HCT116 (cell line): ENCODE measurements at regions not wholly inside any gene's neighbourhood (a gene's known extent, or its start where the extent isn't known, plus 50 kb on each side); places are given as distances from the start of the nearest gene placed in this dataset.

Experiments used
- ATAC-seq: fragments of 200-7000 bp; cut with Tn5 transposase; 2 replicates; pipeline ENCODE4 v1.9.1; 2020; ENCODE audit warnings: mild to moderate bottlenecking, moderate library complexity
- BruUV-seq: library from RNA; stranded (reverse); fragments of 400-500 nt; replicated peaks from 2 replicates; lab custom pipeline; 2021; lab: Mats Ljungman, UMichigan
- CTCF ChIA-PET: fragments of 300-600 bp; sonication (Branson Sonifier 250); formaldehyde crosslinking; loops from one replicate; lab custom pipeline; 2021; ENCODE audit warnings: antibody characterized with exemption; lab: Charles Lee
- POLR2A ChIA-PET: fragments of 300-600, 350-600 bp; sonication (Branson Sonifier 250); formaldehyde crosslinking; loops from one replicate; lab custom pipeline; 2021; ENCODE audit warnings: antibody characterized with exemption; lab: Charles Lee
- RAD21 ChIA-PET, 2 experiments: fragments of 300-600 bp; sonication (Branson Sonifier 250); formaldehyde crosslinking; loops; one replicate each; lab custom pipeline; 2023; ENCODE audit warnings: low total read pairs in 2 of 2; ENCODE audit not compliant: uncharacterized antibody in 2 of 2, unreplicated experiment in 2 of 2, low non-redundant PET in 1 of 2; lab: Charles Lee
- DNase-seq: peaks from one replicate; pipeline ENCODE4 v3.0.0-alpha.2; 2010; ENCODE audit warnings: low read depth, low spot score
- H2AFZ ChIP-seq: fragments of 200-600 bp; shearing (Covaris generic), sonication (generic); 2 replicates; pipeline ENCODE4 v1.6.1; 2017; ENCODE audit warnings: low read depth, mixed run types, mixed read lengths, antibody characterized with exemption, low read length; ENCODE audit not compliant: poor library complexity, severe bottlenecking
- H3K27ac ChIP-seq: 2 replicates; pipeline ENCODE4 v1.5.1; 2012; ENCODE audit warnings: low read depth, low read length
- H3K27me3 ChIP-seq: fragments of 200-600 bp; sonication (generic); 2 replicates; pipeline ENCODE4 v1.6.1; 2016; ENCODE audit warnings: mixed run types, low read length, mixed read lengths; ENCODE audit not compliant: insufficient read depth
- H3K36me3 ChIP-seq, 2 experiments: fragments of 200-500 bp in 1 of 2; fragments of 200-600 bp in 1 of 2; sonication (Bioruptor generic) in 1 of 2; sonication (generic) in 1 of 2; 2 replicates each; pipeline versions ENCODE4 v1.5.1 to v1.6.1; 2014 to 2016; ENCODE audit warnings: low read length in 2 of 2, inconsistent platforms in 1 of 2, mixed read lengths in 1 of 2, mixed run types in 1 of 2; ENCODE audit not compliant: insufficient read depth in 2 of 2, control insufficient read depth in 1 of 2
- H3K4me1 ChIP-seq, 2 experiments: fragments of 200-600 bp in 1 of 2; sonication (generic) in 1 of 2; 2 replicates each; pipeline versions ENCODE4 v1.5.1 to v1.6.1; 2012 to 2017; ENCODE audit warnings: low read length in 2 of 2, inconsistent platforms in 1 of 2, mild to moderate bottlenecking in 1 of 2, mixed read lengths in 1 of 2, mixed run types in 1 of 2, moderate library complexity in 1 of 2; ENCODE audit not compliant: insufficient read depth in 2 of 2, control insufficient read depth in 1 of 2
- H3K4me2 ChIP-seq: fragments of 200-600 bp; sonication (generic); 2 replicates; pipeline ENCODE4 v1.6.1; 2017; ENCODE audit warnings: mixed run types, low read length, mixed read lengths
- H3K4me3 ChIP-seq, 2 experiments: fragments of 200-600 bp in 1 of 2; sonication (generic) in 1 of 2; replicated peaks in 1 of 2; 2 replicates each; pipeline ENCODE4 v1.5.1; 2011 to 2016; ENCODE audit warnings: low read length in 2 of 2, control low read depth in 1 of 2, low read depth in 1 of 2, mild to moderate bottlenecking in 1 of 2, mixed read lengths in 1 of 2, mixed run types in 1 of 2
- H3K79me2 ChIP-seq: fragments of 200-600 bp; sonication (generic); 2 replicates; pipeline ENCODE4 v1.6.1; 2017; ENCODE audit warnings: mild to moderate bottlenecking, mixed run types, low read length, moderate library complexity, mixed read lengths; ENCODE audit not compliant: insufficient read depth
- H3K9ac ChIP-seq: fragments of 200-600 bp; sonication (generic); 2 replicates; pipeline ENCODE4 v1.6.1; 2016; ENCODE audit warnings: low read length, mixed read lengths
- H3K9me2 ChIP-seq: fragments of 200-600 bp; sonication (generic), shearing (Covaris generic); 2 replicates; pipeline ENCODE4 v1.6.1; 2017; ENCODE audit warnings: mixed run types, mild to moderate bottlenecking, moderate library complexity; ENCODE audit not compliant: insufficient read depth
- H3K9me3 ChIP-seq, 2 experiments: fragments of 200-500 bp in 1 of 2; fragments of 200-600 bp in 1 of 2; sonication (Bioruptor generic) in 1 of 2; sonication (generic) in 1 of 2; 2 replicates each; pipeline ENCODE4 v1.6.1; 2014 to 2017; ENCODE audit warnings: low read length in 2 of 2, mixed read lengths in 2 of 2, inconsistent platforms in 1 of 2, low read depth in 1 of 2, mild to moderate bottlenecking in 1 of 2, mixed run types in 1 of 2, moderate library complexity in 1 of 2; ENCODE audit not compliant: control insufficient read depth in 1 of 2, insufficient read depth in 1 of 2
- H4K20me1 ChIP-seq: fragments of 200-600 bp; sonication (generic), shearing (Covaris generic); 2 replicates; pipeline ENCODE4 v1.6.1; 2017; ENCODE audit warnings: mixed run types, mild to moderate bottlenecking, moderate library complexity; ENCODE audit not compliant: insufficient read depth
- CEBPB ChIP-seq: IDR thresholded peaks from 2 replicates; pipeline ENCODE4 v1.6.1; 2012; ENCODE audit warnings: low read depth
- EZH2 ChIP-seq: fragments of 200-600 bp; sonication (generic); IDR thresholded peaks from 2 replicates; pipeline ENCODE4 v1.6.1; 2017; ENCODE audit warnings: antibody characterized with exemption, mixed run types
- EZH2phosphoT487 ChIP-seq: fragments of 200-600 bp; IDR thresholded peaks from 2 replicates; pipeline ENCODE4 v1.6.1; 2018; ENCODE audit warnings: antibody characterized with exemption, borderline replicate concordance
- FOSL1 ChIP-seq: IDR thresholded peaks from 2 replicates; pipeline ENCODE4 v1.6.1; 2012; ENCODE audit warnings: low read depth
- JUND ChIP-seq: IDR thresholded peaks from 2 replicates; pipeline ENCODE4 v1.6.1; 2012
- POLR2A ChIP-seq: IDR thresholded peaks from 2 replicates; pipeline ENCODE4 v1.7.0; 2011; ENCODE audit warnings: borderline replicate concordance; ENCODE audit not compliant: insufficient read depth, insufficient read length; ENCODE audit errors: extremely low read depth
- POLR2AphosphoS5 ChIP-seq: IDR thresholded peaks from 2 replicates; pipeline ENCODE4 v1.6.1; 2011; ENCODE audit warnings: mild to moderate bottlenecking, low read depth, low read length, moderate library complexity
- RAD21 ChIP-seq: IDR thresholded peaks from 2 replicates; pipeline ENCODE4 v1.6.1; 2012; ENCODE audit warnings: low read depth, mild to moderate bottlenecking
- SIN3A ChIP-seq: IDR thresholded peaks from 2 replicates; pipeline ENCODE4 v1.6.1; 2012; ENCODE audit warnings: low read depth
- SP1 ChIP-seq: IDR thresholded peaks from 2 replicates; pipeline ENCODE4 v1.6.1; 2012; ENCODE audit warnings: low read depth
- SRF ChIP-seq: IDR thresholded peaks from 2 replicates; pipeline ENCODE4 v1.6.1; 2012; ENCODE audit warnings: low read depth
- TCF7L2 ChIP-seq: IDR thresholded peaks from 2 replicates; pipeline ENCODE4 v1.7.0; 2011; ENCODE audit warnings: borderline replicate concordance, inconsistent platforms; ENCODE audit not compliant: insufficient read depth, insufficient read length; ENCODE audit errors: extremely low read depth
- YY1 ChIP-seq: IDR thresholded peaks from 2 replicates; pipeline ENCODE4 v1.6.1; 2011; ENCODE audit warnings: low read length, low read depth, moderate library complexity, mild to moderate bottlenecking; ENCODE audit not compliant: insufficient replicate concordance; ENCODE audit errors: extremely low read depth
- ZFX ChIP-seq: fragments of 450-650 bp; IDR thresholded peaks from 2 replicates; pipeline ENCODE4 v1.6.1; 2017
- ZNF274 ChIP-seq: fragments of 200-500 bp; sonication (Bioruptor generic); IDR thresholded peaks from 2 replicates; pipeline ENCODE4 v1.6.1; 2014; ENCODE audit warnings: mild to moderate bottlenecking, low read depth, low read length, inconsistent platforms
- intact Hi-C: fragments of 100-400 bp; cut with micrococcal nuclease; formaldehyde crosslinking; loops from 2 replicates; pipeline ENCODE4 v1.10.0; 2022
- TF ChIP-seq, protein P1 (sequence below): IDR thresholded peaks from 2 replicates; pipeline ENCODE4 v1.6.1; 2012

DNA sequence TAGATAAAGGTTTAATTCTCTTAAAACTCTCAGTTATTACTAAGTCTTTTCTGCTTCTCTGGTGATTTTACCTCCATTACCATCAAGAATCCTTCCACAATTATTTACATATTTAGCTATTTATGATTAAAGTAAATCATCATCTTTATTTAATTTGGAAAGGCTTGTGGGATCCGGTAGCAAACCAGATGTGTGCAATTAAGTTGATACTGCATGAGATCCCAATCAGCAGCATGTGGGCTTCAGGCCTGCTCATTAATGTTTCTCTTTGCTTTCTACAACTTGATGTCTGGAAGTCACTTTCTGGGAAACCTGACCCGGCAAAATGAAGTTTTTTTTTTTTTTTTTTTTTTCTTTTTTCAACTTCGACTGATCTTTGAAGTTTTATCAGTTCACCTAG lies 558.4 kb upstream of the ANO5 start:
- Histone ChIP-seq H3K4me3 (no peak overlapping the region), H3K4me2 (no peak overlapping the region)
- intact Hi-C loops: no loop called here
- BruUV-seq: no TSS peak
- ATAC-seq: no peak
- RAD21 ChIA-PET: no interaction called here
- TF ChIP-seq, protein P1, sequence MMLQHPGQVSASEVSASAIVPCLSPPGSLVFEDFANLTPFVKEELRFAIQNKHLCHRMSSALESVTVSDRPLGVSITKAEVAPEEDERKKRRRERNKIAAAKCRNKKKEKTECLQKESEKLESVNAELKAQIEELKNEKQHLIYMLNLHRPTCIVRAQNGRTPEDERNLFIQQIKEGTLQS: no peak
- TF ChIP-seq SRF: no peak
- TF ChIP-seq EZH2phosphoT487: no peak
- no peak for TF ChIP-seq JUND
- no peak for TF ChIP-seq YY1
- TF ChIP-seq ZNF274: no peak
- no peak for TF ChIP-seq FOSL1
- no peak for TF ChIP-seq SP1
- no peak for TF ChIP-seq RAD21
- no peak for TF ChIP-seq CEBPB
- TF ChIP-seq ZFX: no peak
- TF ChIP-seq SIN3A: no peak
- TF ChIP-seq, all 23 proteins: peak for 0
- no peaks in the 10 kb centered on the region for H4K20me1 ChIP-seq
- peaks cover 0 to 22% of the 10 kb centered on the region in 2 experiments; a peak in 2 of 4 replicates for H3K9me3 ChIP-seq
- no peaks in the 10 kb centered on the region for H3K27me3 ChIP-seq
- no peaks in the 10 kb centered on the region for H3K4me1 ChIP-seq
- H3K79me2 ChIP-seq: no peaks in the 10 kb centered on the region
- no peak overlapping the region for H3K27ac ChIP-seq
- H3K36me3 ChIP-seq: no peaks in the 10 kb centered on the region
- H3K9ac ChIP-seq: no peak overlapping the region
- CTCF ChIA-PET: no interaction called here
- H3K9me2 ChIP-seq: no peaks in the 10 kb centered on the region
- POLR2A ChIA-PET: no interaction called here
- no peak for DNase-seq
- H2AFZ ChIP-seq: no peak overlapping the region

DNA sequence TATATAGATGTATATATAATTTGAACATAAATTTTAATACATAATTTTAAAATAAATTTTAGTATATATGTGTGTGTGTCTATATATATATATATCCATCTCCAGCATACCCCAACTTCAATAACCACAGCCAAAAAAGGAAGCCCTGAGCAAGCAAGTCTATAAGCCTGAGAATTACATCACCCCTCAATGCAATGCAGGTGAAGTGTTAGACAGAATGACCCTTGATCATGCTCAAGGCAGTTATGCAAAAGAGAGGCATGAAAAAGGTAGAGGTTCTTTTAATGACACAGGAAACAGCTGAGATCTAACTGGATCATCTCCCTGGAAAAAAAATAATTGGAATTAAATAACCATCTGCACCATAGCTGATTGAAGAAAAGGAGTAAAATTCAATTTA lies 557.9 kb upstream of the ANO5 start:
- Histone ChIP-seq H3K27me3 (no peaks in the 10 kb centered on the region), H3K4me3 (no peak overlapping the region), H3K27ac (no peak overlapping the region), H3K9me3 (peaks cover 0 to 22% of the 10 kb centered on the region in 2 experiments; a peak in 2 of 4 replicates), H3K79me2 (no peaks in the 10 kb centered on the region), H3K4me1 (no peaks in the 10 kb centered on the region), H3K9me2 (no peaks in the 10 kb centered on the region), H4K20me1 (no peaks in the 10 kb centered on the region), H2AFZ (no peak overlapping the region), H3K4me2 (no peak overlapping the region), H3K36me3 (no peaks in the 10 kb centered on the region), H3K9ac (no peak overlapping the region)
- intact Hi-C loops: no loop called here
- ChIA-PET CTCF (no interaction called here), POLR2A (no interaction called here), RAD21 (no interaction called here)
- DNase-seq (no peak), ATAC-seq (no peak)
- no TSS peak for BruUV-seq
- TF ChIP-seq ZNF274 (no peak), EZH2 (no peak), POLR2A (no peak), POLR2AphosphoS5 (no peak), CEBPB (no peak), TCF7L2 (no peak), JUND (no peak), EZH2phosphoT487 (no peak)
- TF ChIP-seq, protein P1: no peak
